Mammary epithelial cell (primary cell): ENCODE measurements at regions not wholly inside any gene's neighbourhood (a gene's known extent, or its start where the extent isn't known, plus 50 kb on each side); places are given as distances from the start of the nearest gene placed in this dataset.

ENCODE experiments used
- CTCF ChIP-seq, 2 donors: IDR thresholded peaks in 1 of 2; conservative IDR thresholded peaks in 1 of 2; 2 replicates each; pipeline ENCODE4 v1.5.1; 2011 to 2012; ENCODE audit warnings: inconsistent platforms in 2 of 2, low read length in 2 of 2, mild to moderate bottlenecking in 2 of 2, control low read depth in 1 of 2, low read depth in 1 of 2; ENCODE audit not compliant: insufficient read depth in 1 of 2; ENCODE audit errors: extremely low read depth in 1 of 2
- EZH2 ChIP-seq: IDR thresholded peaks from 2 replicates; pipeline ENCODE4 v1.6.1; 2012; ENCODE audit warnings: low read length, inconsistent platforms, borderline replicate concordance

GRCh38 chr2:222779145-222779832 lies 81.5 kb upstream of the ACSL3 start:
- TF ChIP-seq CTCF (conservative IDR thresholded peaks at IDR 0.05 in 1 of 2, IDR thresholded peaks at IDR 0.05 in 1 of 2; ENCODE audit: extremely low read depth in 1 of 2, insufficient read depth in 1 of 2, low read depth in 1 of 2, low read length in 2 of 2) (no peak), EZH2 (no peak)
